Stimulated activated CD4-positive, alpha-beta T cell treated with anti-CD3 and anti-CD28 coated beads, Interleukin-2, amount 100 ng/mL, for 48 hours (primary cell): ENCODE measurements at regions not wholly inside any gene's neighbourhood (a gene's known extent, or its start where the extent isn't known, plus 50 kb on each side); places are given as distances from the start of the nearest gene placed in this dataset.

Source experiments
- DNase-seq, 2 donors: peaks; one replicate each; pipeline ENCODE4 v3.0.0-alpha.2; 2020

GRCh38 chr14:101220921-101221510 is 317.5 kb upstream of the RTL1 start:
- DNase-seq = no peak

- DNase-seq = no peak
These were observed 318.1 kb upstream of the RTL1 start for GRCh38 chr14:101221549-101222160.

GRCh38 chr14:101222362-101223070 is 319.0 kb upstream of the RTL1 start:
- no peak for DNase-seq

GRCh38 chr14:101223127-101223526 is 319.6 kb upstream of the RTL1 start:
- no peak for DNase-seq

- no peak for DNase-seq
These were observed 320.1 kb upstream of the RTL1 start for GRCh38 chr14:101223561-101224162.

- no peak for DNase-seq
These were observed 321.0 kb upstream of the RTL1 start for GRCh38 chr14:101224356-101225156.

- DNase-seq = no peak
These were observed 321.9 kb upstream of the RTL1 start for GRCh38 chr14:101225157-101226152.

GRCh38 chr14:101226265-101226602 is 322.7 kb upstream of the RTL1 start:
- DNase-seq = no peak

- DNase-seq = no peak
These were observed 323.3 kb upstream of the RTL1 start for GRCh38 chr14:101226603-101227425.

GRCh38 chr14:101227611-101228594 is 324.4 kb upstream of the RTL1 start:
- no peak for DNase-seq

- DNase-seq = no peak
These were observed 325.5 kb upstream of the RTL1 start for GRCh38 chr14:101228949-101229541.

- no peak for DNase-seq
These were observed 326.1 kb upstream of the RTL1 start for GRCh38 chr14:101229666-101230065.

- DNase-seq = no peak
These were observed 326.8 kb upstream of the RTL1 start for GRCh38 chr14:101230161-101230850.

GRCh38 chr14:101230851-101231550 is 327.5 kb upstream of the RTL1 start:
- DNase-seq = no peak

- no peak for DNase-seq
These were observed 328.3 kb upstream of the RTL1 start for GRCh38 chr14:101231828-101232227.

GRCh38 chr14:101232340-101233020 is 328.8 kb upstream of the DIO3 start:
- no peak for DNase-seq

GRCh38 chr14:101233021-101233366 is 328.3 kb upstream of the DIO3 start:
- no peak for DNase-seq

GRCh38 chr14:101233391-101233790 is 327.9 kb upstream of the DIO3 start:
- no peak for DNase-seq
